K562 (cell line): ENCODE measurements at regions not wholly inside any gene's neighbourhood (a gene's known extent, or its start where the extent isn't known, plus 50 kb on each side); places are given as distances from the start of the nearest gene placed in this dataset.

Experiments used
- ATAC-seq: fragments of 200-7000 bp; cut with Tn5 transposase; 3 replicates; pipeline ENCODE4 v1.9.1; 2020; ENCODE audit warnings: moderate library complexity
- BruUV-seq: library from RNA; stranded (reverse); fragments of 400-500 nt; replicated peaks from 2 replicates; lab custom pipeline; 2021; lab: Mats Ljungman, UMichigan
- CTCF ChIA-PET: fragments of 300-600 bp; formaldehyde crosslinking; extraction: SDS; loops from one replicate; lab custom pipeline; 2021; ENCODE audit warnings: low intra/inter-chr PET ratio; lab: Yijun Ruan, JAX
- POLR2A ChIA-PET: fragments of 300-600, 350-650 bp; sonication (Branson Sonifier 250); formaldehyde crosslinking; extraction: SDS; loops from one replicate; lab custom pipeline; 2021; ENCODE audit warnings: antibody characterized with exemption, inconsistent platforms; lab: Yijun Ruan, JAX
- DNase-seq, 4 experiments: peaks; one replicate each; pipeline versions ENCODE4 v3.0.0 to v3.0.0-alpha.2; 2011 to 2018; ENCODE audit warnings: low spot score in 3 of 4, mixed read lengths in 3 of 4; ENCODE audit errors: extremely low read depth in 1 of 4
- FAIRE-seq: peaks from 2 replicates; lab custom pipeline; 2011; peaks lifted over from hg19 to GRCh38; lab: Jason Lieb, UNC
- H2AFZ ChIP-seq: 2 replicates; pipeline ENCODE4 v1.6.0; 2011; ENCODE audit warnings: low read depth, low read length, control low read depth, inconsistent platforms
- H3K27ac ChIP-seq: fragments of 200-600 bp; 3 replicates; pipeline ENCODE4 v1.8.0; 2011; ENCODE audit warnings: low read depth, mild to moderate bottlenecking, control low read depth, inconsistent platforms, low read length, moderate library complexity, mixed read lengths; ENCODE audit errors: extremely low read depth
- H3K27me3 ChIP-seq, 2 experiments: fragments of 300-600 bp in 1 of 2; 2 replicates in 1 of 2; 3 replicates in 1 of 2; pipeline versions ENCODE4 v1.6.0 to v1.8.0; 2011; ENCODE audit warnings: inconsistent platforms in 2 of 2, low read length in 2 of 2, mild to moderate bottlenecking in 1 of 2, mixed read lengths in 1 of 2, moderate library complexity in 1 of 2; ENCODE audit not compliant: control insufficient read depth in 2 of 2, insufficient read depth in 2 of 2
- H3K36me3 ChIP-seq: fragments of 300-600 bp; 3 replicates; pipeline ENCODE4 v1.8.0; 2011; ENCODE audit warnings: mild to moderate bottlenecking, low read length, inconsistent platforms; ENCODE audit not compliant: control insufficient read depth, insufficient read depth
- H3K4me1 ChIP-seq, 2 experiments: fragments of 200-600 bp in 1 of 2; replicated peaks in 1 of 2; 2 replicates in 1 of 2; 3 replicates in 1 of 2; pipeline versions ENCODE4 v1.5.1 to v1.8.0; 2011; ENCODE audit warnings: inconsistent platforms in 2 of 2, low read length in 2 of 2, mild to moderate bottlenecking in 1 of 2, mixed read lengths in 1 of 2, moderate library complexity in 1 of 2; ENCODE audit not compliant: control insufficient read depth in 2 of 2, insufficient read depth in 2 of 2
- H3K4me2 ChIP-seq: 2 replicates; pipeline ENCODE4 v1.6.1; 2011; ENCODE audit warnings: low read length, control low read depth, inconsistent platforms, mixed read lengths; ENCODE audit not compliant: insufficient read depth
- H3K4me3 ChIP-seq: fragments of 200-600 bp; sonication (generic), shearing (Covaris generic); 2 replicates; pipeline ENCODE4 v1.5.1; 2016; ENCODE audit warnings: control low read depth, inconsistent platforms
- H3K79me2 ChIP-seq: fragments of 200-600 bp; 3 replicates; pipeline ENCODE4 v1.8.0; 2011; ENCODE audit warnings: low read length, inconsistent platforms; ENCODE audit not compliant: control insufficient read depth, insufficient read depth
- H3K9ac ChIP-seq, 2 experiments: 2 replicates each; pipeline versions ENCODE4 v1.6.0 to v1.6.1; 2011; ENCODE audit warnings: low read depth in 2 of 2, low read length in 2 of 2, control low read depth in 1 of 2, inconsistent platforms in 1 of 2, mild to moderate bottlenecking in 1 of 2, mixed read lengths in 1 of 2; ENCODE audit not compliant: insufficient read depth in 1 of 2
- H3K9me1 ChIP-seq: one replicate; pipeline ENCODE4 v1.6.0; 2011; ENCODE audit warnings: inconsistent platforms, mild to moderate bottlenecking, low read length, moderate library complexity; ENCODE audit not compliant: control insufficient read depth, insufficient read depth
- H3K9me3 ChIP-seq: replicated peaks from 2 replicates; pipeline ENCODE4 v1.5.1; 2011; ENCODE audit warnings: low read depth, low read length, inconsistent platforms; ENCODE audit not compliant: control insufficient read depth, insufficient read depth
- H4K20me1 ChIP-seq: replicated peaks from 2 replicates; pipeline ENCODE4 v1.6.1; 2011; ENCODE audit warnings: low read length, inconsistent platforms, mixed read lengths; ENCODE audit not compliant: control insufficient read depth, insufficient read depth
- BDP1 ChIP-seq: IDR thresholded peaks from 3 replicates; pipeline ENCODE4 v1.6.1; 2011; ENCODE audit not compliant: insufficient read length, insufficient read depth
- ELF4 ChIP-seq: fragments of 450-650 bp; formaldehyde crosslinking; IDR thresholded peaks from 2 replicates; pipeline ENCODE4 v1.4.0; 2022; ENCODE audit warnings: missing genetic modification characterization
- MCM3 ChIP-seq: fragments of 450-650 bp; IDR thresholded peaks from 2 replicates; pipeline ENCODE4 v1.6.1; 2016
- NR3C1 ChIP-seq: sonication (generic); formaldehyde crosslinking; IDR thresholded peaks from 2 replicates; pipeline ENCODE4 v1.8.1; 2022; ENCODE audit warnings: missing genetic modification reagents
- ZNF175 ChIP-seq: fragments of 200-800 bp; sonication (Bioruptor generic); IDR thresholded peaks from 2 replicates; pipeline ENCODE4 v1.6.1; 2016; ENCODE audit warnings: low read depth, mild to moderate bottlenecking, missing genetic modification characterization, missing compliant biosample characterization
- ZNF695 ChIP-seq: fragments of 450-650 bp; formaldehyde crosslinking; IDR thresholded peaks from 2 replicates; pipeline ENCODE4 v1.4.0; 2020; ENCODE audit warnings: mild to moderate bottlenecking, moderate library complexity
- WGBS: fragments of 100-300 bp; shearing (Covaris generic); methylation state at CpG from one replicate; pipeline ENCODE4 v1.1.6; 2016; ENCODE audit warnings: low coverage, mixed read lengths; ENCODE audit not compliant: insufficient coverage; ENCODE audit errors: missing lambda C conversion rate; 5-methylcytosine and 5-hydroxymethylcytosine counted together
- in situ Hi-C: fragments of 300-500 bp; cut with MboI; formaldehyde crosslinking; loops from 4 replicates; pipeline ENCODE4 v1.15.0; 2018; ENCODE audit warnings: inconsistent platforms, mixed read lengths
- intact Hi-C: fragments of 100-400 bp; cut with micrococcal nuclease; formaldehyde crosslinking; loops from 2 replicates; pipeline ENCODE4 v1.14.2; 2022
- TF ChIP-seq, protein P1 (sequence below), 2 experiments: fragments of 450-650 bp; conservative IDR thresholded peaks; 2 replicates each; pipeline ENCODE4 v1.6.1; 2017; ENCODE audit warnings: mild to moderate bottlenecking in 2 of 2, moderate library complexity in 2 of 2
- TF ChIP-seq, protein P2 (sequence below): fragments of 450-650 bp; IDR thresholded peaks from 2 replicates; pipeline ENCODE4 v1.6.1; 2017; ENCODE audit warnings: antibody characterized with exemption, mild to moderate bottlenecking
- TF ChIP-seq, protein P3 (sequence below): sonication (generic); formaldehyde crosslinking; IDR thresholded peaks from 2 replicates; pipeline ENCODE4 v1.8.1; 2023; ENCODE audit warnings: mild to moderate bottlenecking, missing genetic modification reagents

DNA sequence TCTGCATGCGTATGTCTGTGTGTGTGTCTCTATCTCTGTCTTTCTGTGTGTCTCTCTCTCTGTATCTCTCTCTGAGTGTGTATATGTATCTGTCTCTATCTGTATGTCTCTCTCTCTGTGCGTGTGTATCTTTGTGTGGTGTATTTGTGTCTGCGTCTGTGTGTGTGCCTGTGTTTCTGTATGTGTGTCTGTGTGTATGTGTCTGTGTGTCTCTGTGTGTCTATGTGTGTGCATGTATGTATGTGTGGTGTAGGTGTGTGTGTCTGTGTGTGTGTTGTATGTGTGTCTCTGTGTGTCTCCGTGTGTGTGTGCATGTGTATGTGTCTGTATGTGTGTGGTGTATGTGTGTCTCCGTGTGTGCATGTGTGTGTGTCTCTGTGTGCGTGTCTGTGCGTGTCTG, 243.0 kb upstream of the FOXQ1 start:
- Histone ChIP-seq H3K27me3 (peaks cover 5 to 43% of the 10 kb centered on the region in 2 experiments; a peak in 3 of 5 replicates), H3K9me1 (no peaks in the 10 kb centered on the region), H3K9ac (no peak overlapping the region), H3K36me3 (no peaks in the 10 kb centered on the region), H3K4me1 (no peaks in the 10 kb centered on the region), H3K79me2 (no peaks in the 10 kb centered on the region), H2AFZ (no peak overlapping the region), H3K4me2 (no peak overlapping the region), H4K20me1 (peaks cover 3% of the 10 kb centered on the region; the same call in 1 of the 2 replicates), H3K27ac (no peak overlapping the region; the same call in 2 of the 3 replicates), H3K4me3 (no peak overlapping the region), H3K9me3 (no peaks in the 10 kb centered on the region)
- CTCF ChIA-PET = no interaction called here
- ATAC-seq = no peak
- TF ChIP-seq NR3C1 (CRISPR knock-in tag) = no peak
- TF ChIP-seq ELF4 = 0 out of 2 replicates have a peak, but pooled peaks have one; percentile 34
- DNase-seq = no peak
- FAIRE-seq = peak; percentile 23
- no TSS peak for BruUV-seq
- in situ Hi-C loops (no loop called here), intact Hi-C loops (no loop called here)
- 1% methylated on average over 7 of the region's 7 CpGs for WGBS
- POLR2A ChIA-PET = no interaction called here

DNA sequence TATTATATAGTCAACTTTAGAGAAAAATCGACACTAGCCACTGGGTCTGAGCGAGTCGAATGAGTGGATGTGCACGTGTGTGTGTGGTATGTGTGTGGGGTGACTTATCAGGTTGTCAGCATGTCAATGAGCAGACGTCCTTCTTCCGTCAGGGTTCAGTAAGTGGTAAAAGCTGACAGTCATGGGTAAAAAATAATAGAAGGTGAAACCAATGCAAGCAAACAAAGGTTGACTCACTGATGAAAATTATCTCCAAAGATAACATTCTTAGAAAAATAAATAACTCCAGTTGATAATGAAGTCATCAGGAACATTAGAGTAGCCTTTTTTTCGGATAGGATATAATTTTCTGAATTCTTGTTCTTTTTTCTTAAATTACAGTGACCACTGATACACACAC, 243.8 kb upstream of the FOXQ1 start:
- Histone ChIP-seq H3K9me1 (no peaks in the 10 kb centered on the region), H3K9me3 (no peaks in the 10 kb centered on the region), H3K9ac (no peak overlapping the region), H3K36me3 (no peaks in the 10 kb centered on the region), H3K27ac (no peak overlapping the region), H2AFZ (no peak overlapping the region), H3K4me3 (no peak overlapping the region), H3K27me3 (peaks cover 5 to 45% of the 10 kb centered on the region in 2 experiments; a peak in 3 of 5 replicates), H3K4me1 (no peaks in the 10 kb centered on the region), H3K4me2 (no peak overlapping the region), H3K79me2 (no peaks in the 10 kb centered on the region), H4K20me1 (0 out of 2 replicates have a peak, but pooled peaks cover 3% of the 10 kb centered on the region)
- no peak for DNase-seq
- ChIA-PET POLR2A (no interaction called here), CTCF (no interaction called here)
- 0% methylated on average over 7 of the region's 7 CpGs for WGBS
- no peak for FAIRE-seq
- intact Hi-C loops = no loop called here
- in situ Hi-C loops = no loop called here
- no TSS peak for BruUV-seq
- no peak for ATAC-seq
- TF ChIP-seq, protein P1, sequence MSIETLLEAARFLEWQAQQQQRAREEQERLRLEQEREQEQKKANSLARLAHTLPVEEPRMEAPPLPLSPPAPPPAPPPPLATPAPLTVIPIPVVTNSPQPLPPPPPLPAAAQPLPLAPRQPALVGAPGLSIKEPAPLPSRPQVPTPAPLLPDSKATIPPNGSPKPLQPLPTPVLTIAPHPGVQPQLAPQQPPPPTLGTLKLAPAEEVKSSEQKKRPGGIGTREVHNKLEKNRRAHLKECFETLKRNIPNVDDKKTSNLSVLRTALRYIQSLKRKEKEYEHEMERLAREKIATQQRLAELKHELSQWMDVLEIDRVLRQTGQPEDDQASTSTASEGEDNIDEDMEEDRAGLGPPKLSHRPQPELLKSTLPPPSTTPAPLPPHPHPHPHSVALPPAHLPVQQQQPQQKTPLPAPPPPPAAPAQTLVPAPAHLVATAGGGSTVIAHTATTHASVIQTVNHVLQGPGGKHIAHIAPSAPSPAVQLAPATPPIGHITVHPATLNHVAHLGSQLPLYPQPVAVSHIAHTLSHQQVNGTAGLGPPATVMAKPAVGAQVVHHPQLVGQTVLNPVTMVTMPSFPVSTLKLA (conservative IDR thresholded peaks at IDR 0.05) = no peak
- TF ChIP-seq ZNF175 (CRISPR knock-in tag) (no peak), ZNF695 (CRISPR knock-in tag) (no peak), MCM3 (no peak), BDP1 (no peak)
- TF ChIP-seq, protein P2, sequence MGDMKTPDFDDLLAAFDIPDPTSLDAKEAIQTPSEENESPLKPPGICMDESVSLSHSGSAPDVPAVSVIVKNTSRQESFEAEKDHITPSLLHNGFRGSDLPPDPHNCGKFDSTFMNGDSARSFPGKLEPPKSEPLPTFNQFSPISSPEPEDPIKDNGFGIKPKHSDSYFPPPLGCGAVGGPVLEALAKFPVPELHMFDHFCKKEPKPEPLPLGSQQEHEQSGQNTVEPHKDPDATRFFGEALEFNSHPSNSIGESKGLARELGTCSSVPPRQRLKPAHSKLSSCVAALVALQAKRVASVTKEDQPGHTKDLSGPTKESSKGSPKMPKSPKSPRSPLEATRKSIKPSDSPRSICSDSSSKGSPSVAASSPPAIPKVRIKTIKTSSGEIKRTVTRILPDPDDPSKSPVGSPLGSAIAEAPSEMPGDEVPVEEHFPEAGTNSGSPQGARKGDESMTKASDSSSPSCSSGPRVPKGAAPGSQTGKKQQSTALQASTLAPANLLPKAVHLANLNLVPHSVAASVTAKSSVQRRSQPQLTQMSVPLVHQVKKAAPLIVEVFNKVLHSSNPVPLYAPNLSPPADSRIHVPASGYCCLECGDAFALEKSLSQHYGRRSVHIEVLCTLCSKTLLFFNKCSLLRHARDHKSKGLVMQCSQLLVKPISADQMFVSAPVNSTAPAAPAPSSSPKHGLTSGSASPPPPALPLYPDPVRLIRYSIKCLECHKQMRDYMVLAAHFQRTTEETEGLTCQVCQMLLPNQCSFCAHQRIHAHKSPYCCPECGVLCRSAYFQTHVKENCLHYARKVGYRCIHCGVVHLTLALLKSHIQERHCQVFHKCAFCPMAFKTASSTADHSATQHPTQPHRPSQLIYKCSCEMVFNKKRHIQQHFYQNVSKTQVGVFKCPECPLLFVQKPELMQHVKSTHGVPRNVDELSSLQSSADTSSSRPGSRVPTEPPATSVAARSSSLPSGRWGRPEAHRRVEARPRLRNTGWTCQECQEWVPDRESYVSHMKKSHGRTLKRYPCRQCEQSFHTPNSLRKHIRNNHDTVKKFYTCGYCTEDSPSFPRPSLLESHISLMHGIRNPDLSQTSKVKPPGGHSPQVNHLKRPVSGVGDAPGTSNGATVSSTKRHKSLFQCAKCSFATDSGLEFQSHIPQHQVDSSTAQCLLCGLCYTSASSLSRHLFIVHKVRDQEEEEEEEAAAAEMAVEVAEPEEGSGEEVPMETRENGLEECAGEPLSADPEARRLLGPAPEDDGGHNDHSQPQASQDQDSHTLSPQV = no peak
- TF ChIP-seq, protein P3, sequence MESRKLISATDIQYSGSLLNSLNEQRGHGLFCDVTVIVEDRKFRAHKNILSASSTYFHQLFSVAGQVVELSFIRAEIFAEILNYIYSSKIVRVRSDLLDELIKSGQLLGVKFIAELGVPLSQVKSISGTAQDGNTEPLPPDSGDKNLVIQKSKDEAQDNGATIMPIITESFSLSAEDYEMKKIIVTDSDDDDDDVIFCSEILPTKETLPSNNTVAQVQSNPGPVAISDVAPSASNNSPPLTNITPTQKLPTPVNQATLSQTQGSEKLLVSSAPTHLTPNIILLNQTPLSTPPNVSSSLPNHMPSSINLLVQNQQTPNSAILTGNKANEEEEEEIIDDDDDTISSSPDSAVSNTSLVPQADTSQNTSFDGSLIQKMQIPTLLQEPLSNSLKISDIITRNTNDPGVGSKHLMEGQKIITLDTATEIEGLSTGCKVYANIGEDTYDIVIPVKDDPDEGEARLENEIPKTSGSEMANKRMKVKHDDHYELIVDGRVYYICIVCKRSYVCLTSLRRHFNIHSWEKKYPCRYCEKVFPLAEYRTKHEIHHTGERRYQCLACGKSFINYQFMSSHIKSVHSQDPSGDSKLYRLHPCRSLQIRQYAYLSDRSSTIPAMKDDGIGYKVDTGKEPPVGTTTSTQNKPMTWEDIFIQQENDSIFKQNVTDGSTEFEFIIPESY (CRISPR knock-in tag) = no peak
